ENCODE measurements at regions not wholly inside any gene's neighbourhood (a gene's known extent, or its start where the extent isn't known, plus 50 kb on each side); places are given as distances from the start of the nearest gene placed in this dataset.

- Histone ChIP-seq H3K4me1 (no peaks in the 10 kb centered on the region), H2AFZ (no peak overlapping the region), H3K36me3 (ENCODE audit: control insufficient read depth, insufficient read depth, low read length) (no peaks in the 10 kb centered on the region), H3K79me2 (no peaks in the 10 kb centered on the region), H3K27me3 (ENCODE audit: control insufficient read depth, insufficient read depth, low read length) (no peaks in the 10 kb centered on the region), H3K4me2 (ENCODE audit: low read length) (no peak overlapping the region), H3K9me3 (ENCODE audit: control insufficient read depth, low read length) (no peaks in the 10 kb centered on the region), H3K27ac (no peak overlapping the region), H3K4me3 (ENCODE audit: low read depth, low read length) (no peak overlapping the region), H3K9ac (no peak overlapping the region)
- TF ChIP-seq, protein P1, sequence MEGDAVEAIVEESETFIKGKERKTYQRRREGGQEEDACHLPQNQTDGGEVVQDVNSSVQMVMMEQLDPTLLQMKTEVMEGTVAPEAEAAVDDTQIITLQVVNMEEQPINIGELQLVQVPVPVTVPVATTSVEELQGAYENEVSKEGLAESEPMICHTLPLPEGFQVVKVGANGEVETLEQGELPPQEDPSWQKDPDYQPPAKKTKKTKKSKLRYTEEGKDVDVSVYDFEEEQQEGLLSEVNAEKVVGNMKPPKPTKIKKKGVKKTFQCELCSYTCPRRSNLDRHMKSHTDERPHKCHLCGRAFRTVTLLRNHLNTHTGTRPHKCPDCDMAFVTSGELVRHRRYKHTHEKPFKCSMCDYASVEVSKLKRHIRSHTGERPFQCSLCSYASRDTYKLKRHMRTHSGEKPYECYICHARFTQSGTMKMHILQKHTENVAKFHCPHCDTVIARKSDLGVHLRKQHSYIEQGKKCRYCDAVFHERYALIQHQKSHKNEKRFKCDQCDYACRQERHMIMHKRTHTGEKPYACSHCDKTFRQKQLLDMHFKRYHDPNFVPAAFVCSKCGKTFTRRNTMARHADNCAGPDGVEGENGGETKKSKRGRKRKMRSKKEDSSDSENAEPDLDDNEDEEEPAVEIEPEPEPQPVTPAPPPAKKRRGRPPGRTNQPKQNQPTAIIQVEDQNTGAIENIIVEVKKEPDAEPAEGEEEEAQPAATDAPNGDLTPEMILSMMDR (IDR thresholded peaks at IDR 0.05): no peak
Observed at GRCh38 chr1:4366091-4366490, 288.3 kb upstream of the AJAP1 start.

DNA sequence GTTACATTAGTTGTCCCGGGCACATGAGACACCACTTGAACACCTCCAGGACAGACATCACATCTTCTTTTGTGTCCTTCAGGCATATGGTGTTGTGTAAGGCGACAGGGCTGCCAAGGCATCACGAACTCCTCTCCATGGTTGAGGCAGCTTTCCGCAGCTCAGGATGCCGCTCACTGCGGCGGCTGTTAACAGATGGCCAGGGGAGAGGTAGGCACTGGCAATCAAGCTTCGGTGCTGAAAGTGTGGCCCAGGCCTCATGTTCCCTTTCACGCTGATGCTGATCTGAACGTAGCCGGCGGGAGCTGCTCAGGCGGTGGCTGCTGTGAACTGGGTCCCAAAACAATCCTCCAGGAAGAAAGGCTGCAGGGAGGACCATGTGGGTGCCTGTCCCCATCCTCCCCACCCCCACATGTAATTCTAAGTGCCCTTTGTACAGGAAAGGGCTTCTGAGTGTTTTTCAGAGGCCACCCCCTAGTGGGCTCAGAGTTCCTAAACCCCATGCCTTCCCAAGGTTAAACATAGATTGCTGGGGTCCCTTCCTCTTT is 287.1 kb upstream of the AJAP1 start:
- no peak overlapping the region for H3K27ac ChIP-seq

GRCh38 chr1:4369335-4369734 is 285.1 kb upstream of the AJAP1 start:
- Histone ChIP-seq H3K9ac (no peak overlapping the region), H3K79me2 (no peaks in the 10 kb centered on the region), H3K27me3 (ENCODE audit: control insufficient read depth, insufficient read depth, low read length) (no peaks in the 10 kb centered on the region), H2AFZ (no peak overlapping the region), H3K4me3 (ENCODE audit: low read depth, low read length) (no peak overlapping the region), H3K4me1 (no peaks in the 10 kb centered on the region), H3K36me3 (ENCODE audit: control insufficient read depth, insufficient read depth, low read length) (no peaks in the 10 kb centered on the region), H3K27ac (no peak overlapping the region), H3K4me2 (ENCODE audit: low read length) (no peak overlapping the region), H3K9me3 (ENCODE audit: control insufficient read depth, low read length) (no peaks in the 10 kb centered on the region)
- TF ChIP-seq, protein P1 (IDR thresholded peaks at IDR 0.05): no peak

More for the DNA sequence above, 287.1 kb upstream of the AJAP1 start:
- no peak overlapping the region for H3K4me2 ChIP-seq (ENCODE audit: low read length)
- H2AFZ ChIP-seq: no peak overlapping the region
- no peaks in the 10 kb centered on the region for H3K4me1 ChIP-seq
- no peaks in the 10 kb centered on the region for H3K36me3 ChIP-seq (ENCODE audit: control insufficient read depth, insufficient read depth, low read length)
- H3K4me3 ChIP-seq (ENCODE audit: low read depth, low read length): no peak overlapping the region
- H3K9ac ChIP-seq: no peak overlapping the region
- TF ChIP-seq, protein P1 (IDR thresholded peaks at IDR 0.05): no peak
- H3K9me3 ChIP-seq (ENCODE audit: control insufficient read depth, low read length): no peaks in the 10 kb centered on the region
- H3K27me3 ChIP-seq (ENCODE audit: control insufficient read depth, insufficient read depth, low read length): no peaks in the 10 kb centered on the region
- no peaks in the 10 kb centered on the region for H3K79me2 ChIP-seq

DNA sequence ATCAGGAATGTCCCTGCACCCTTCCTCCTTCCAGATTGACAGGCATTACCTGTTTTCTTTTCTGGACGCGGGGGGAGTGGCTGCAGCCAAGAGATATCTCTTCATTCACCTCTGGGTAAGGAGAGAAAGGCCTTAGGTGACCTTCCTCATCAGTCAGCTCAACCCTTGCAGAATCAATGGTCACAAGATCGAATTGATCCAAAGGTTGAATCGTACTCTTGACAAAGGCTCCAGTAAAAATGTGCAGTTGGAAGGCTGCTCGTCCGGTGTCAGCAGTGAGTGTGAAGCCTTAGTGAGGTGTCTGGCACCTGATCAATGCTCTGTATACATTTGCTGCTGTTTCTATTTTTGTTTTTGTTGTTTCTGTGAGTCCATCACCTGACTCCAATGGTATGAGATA is 282.6 kb upstream of the AJAP1 start:
- Histone ChIP-seq H3K27ac (no peak overlapping the region), H2AFZ (no peak overlapping the region), H3K36me3 (ENCODE audit: control insufficient read depth, insufficient read depth, low read length) (no peaks in the 10 kb centered on the region), H3K9ac (no peak overlapping the region), H3K27me3 (ENCODE audit: control insufficient read depth, insufficient read depth, low read length) (no peaks in the 10 kb centered on the region), H3K79me2 (no peaks in the 10 kb centered on the region), H3K4me3 (ENCODE audit: low read depth, low read length) (no peak overlapping the region), H3K4me2 (ENCODE audit: low read length) (no peak overlapping the region), H3K9me3 (ENCODE audit: control insufficient read depth, low read length) (no peaks in the 10 kb centered on the region), H3K4me1 (no peaks in the 10 kb centered on the region)
- TF ChIP-seq, protein P1 (IDR thresholded peaks at IDR 0.05): no peak

DNA sequence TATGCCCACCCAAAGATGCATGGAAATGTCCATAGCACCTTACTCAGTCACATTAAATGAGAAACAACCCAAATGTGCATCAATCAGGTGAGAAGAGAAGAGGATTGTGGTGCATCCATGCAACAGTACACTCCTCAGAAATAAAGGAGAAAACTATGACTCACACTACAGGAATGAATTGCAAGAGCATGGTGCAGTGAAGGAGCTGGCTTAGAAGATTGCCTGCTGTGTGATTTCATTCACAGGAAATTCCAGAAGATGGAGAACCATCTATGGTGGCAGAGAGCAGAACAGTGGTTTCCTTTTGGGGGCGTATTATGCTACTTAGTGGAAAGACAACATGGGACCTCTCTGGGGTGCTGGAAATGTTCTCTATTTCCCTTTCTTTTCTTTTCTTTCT is 278.6 kb upstream of the AJAP1 start:
- Histone ChIP-seq H3K79me2 (no peaks in the 10 kb centered on the region), H3K9me3 (ENCODE audit: control insufficient read depth, low read length) (no peaks in the 10 kb centered on the region), H3K4me1 (no peaks in the 10 kb centered on the region), H2AFZ (no peak overlapping the region), H3K27me3 (ENCODE audit: control insufficient read depth, insufficient read depth, low read length) (no peaks in the 10 kb centered on the region), H3K9ac (no peak overlapping the region), H3K36me3 (ENCODE audit: control insufficient read depth, insufficient read depth, low read length) (peaks cover 2% of the 10 kb centered on the region), H3K4me3 (ENCODE audit: low read depth, low read length) (no peak overlapping the region), H3K27ac (no peak overlapping the region), H3K4me2 (ENCODE audit: low read length) (no peak overlapping the region)
- TF ChIP-seq, protein P1 (IDR thresholded peaks at IDR 0.05): no peak

Data from parathyroid adenoma (tissue), 2 donors.